Stimulated activated CD4-positive, alpha-beta T cell treated with anti-CD3 and anti-CD28 coated beads, Interleukin-1b, Interleukin-23, amount 100 ng/mL, for 1 hour (primary cell): ENCODE measurements at regions not wholly inside any gene's neighbourhood (a gene's known extent, or its start where the extent isn't known, plus 50 kb on each side); places are given as distances from the start of the nearest gene placed in this dataset.

Experiments
- DNase-seq, 2 donors: peaks; one replicate each; pipeline ENCODE4 v3.0.0-alpha.2; 2020; ENCODE audit warnings: low read depth in 2 of 2

DNA sequence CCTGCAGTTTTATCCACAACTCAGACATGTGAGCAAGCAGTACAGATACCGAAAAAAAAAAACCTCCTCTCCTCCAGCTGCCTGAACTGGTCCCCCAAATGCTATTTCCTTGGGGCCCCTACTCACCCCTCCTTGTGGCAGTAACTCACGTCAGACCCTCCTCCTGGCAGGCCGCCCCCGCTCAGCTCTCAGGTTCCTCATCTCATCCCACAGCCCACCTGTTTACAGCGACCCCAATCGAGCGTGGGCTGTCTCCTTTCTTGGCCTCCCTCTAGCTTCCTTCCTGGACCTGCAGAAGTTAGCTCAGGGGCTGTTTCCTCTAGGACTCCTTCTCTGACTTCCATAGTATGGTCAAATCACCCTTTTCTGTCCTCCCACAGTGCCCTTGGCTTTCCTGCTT lies 455.3 kb downstream of the BCL11B start:
- DNase-seq = no peak

DNA sequence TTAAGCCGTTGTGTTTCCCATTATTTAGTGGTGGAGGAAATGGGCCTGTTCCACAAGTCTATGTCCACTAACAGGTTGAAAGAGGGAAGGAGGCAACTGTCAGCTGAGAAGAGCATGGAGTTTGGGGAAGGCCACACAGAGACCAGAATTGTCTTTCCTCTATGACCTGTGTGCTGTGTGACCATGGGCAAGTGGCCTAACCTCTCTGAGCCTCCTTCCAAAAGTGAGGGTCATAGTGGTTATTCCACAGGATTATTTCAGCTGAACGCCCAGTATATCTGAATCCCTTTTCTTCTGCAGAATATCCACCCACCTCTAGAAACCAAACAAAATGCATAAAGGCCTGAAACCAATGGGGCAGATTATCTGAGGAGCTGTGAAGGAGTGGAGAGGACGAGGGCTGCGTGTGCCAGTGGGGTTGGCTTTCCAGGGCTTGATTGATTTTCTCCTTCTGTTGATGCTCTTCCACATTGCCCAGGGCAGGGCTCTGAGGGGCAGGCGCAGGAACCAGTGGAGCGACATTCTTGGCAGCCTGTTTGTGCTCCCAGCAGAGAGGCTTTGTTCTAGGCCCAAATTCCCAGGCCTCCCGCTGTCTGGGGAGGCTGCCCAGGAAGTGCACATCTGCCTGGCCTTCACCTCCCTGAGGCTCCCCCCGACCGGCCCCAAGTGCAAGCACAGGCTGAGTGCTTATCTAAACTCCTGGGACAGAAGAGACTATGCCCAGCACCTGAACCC lies 452.7 kb downstream of the BCL11B start:
- DNase-seq = no peak

DNA sequence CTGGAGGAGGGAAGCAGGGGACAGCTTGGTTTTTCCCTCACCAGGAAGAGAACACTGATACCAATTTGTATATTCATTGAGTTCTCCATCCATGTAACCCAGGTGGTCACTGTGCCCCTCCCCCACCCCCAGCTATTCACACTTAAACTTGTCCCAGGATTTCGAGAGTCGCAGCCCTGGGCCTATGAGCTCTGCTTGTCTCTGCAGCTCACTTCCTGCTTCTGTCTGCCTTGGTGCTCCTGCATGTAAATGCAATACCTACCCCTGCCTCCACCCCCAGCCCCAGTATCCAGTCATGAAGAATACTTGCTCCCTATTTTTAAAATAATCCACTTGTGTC lies 452.2 kb downstream of the BCL11B start:
- DNase-seq = no peak

DNA sequence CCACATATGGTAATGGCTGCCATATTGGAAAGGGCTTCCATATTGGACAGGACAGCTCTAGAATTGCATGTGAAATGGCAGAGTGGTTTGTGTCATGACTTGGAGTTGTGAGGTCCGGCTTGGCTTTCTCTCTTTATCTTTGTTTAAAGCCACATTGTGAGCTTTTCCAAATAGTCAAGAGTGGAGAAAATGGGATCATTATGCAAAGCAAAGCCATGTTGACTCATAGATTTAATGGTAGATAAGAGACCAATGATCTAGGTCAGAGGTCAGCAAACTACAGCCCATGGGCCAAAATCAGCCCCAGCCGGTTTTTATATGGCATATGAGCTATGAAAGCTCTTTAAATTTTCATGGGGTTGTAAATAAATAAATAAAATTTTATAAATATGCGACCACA lies 449.1 kb downstream of the BCL11B start:
- DNase-seq = no peak

DNA sequence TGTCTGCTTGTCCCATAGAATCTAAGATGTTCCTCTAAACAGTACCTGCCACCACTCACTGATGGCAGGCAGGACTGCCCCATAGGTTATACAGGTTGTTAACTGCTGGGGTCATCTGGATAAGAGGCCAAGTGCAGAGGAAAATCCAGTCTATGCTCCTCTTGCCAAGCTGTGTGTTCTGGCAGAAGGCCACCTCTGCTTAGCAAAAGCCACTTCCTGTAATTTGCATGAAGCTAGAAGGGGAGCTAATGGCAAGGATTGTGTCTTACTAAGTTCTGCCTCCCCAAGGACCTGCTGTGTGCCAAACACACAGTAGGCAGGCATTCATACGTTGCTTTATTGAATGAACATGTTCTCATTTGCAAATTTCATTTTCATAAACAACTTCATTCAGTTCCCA lies 445.4 kb downstream of the BCL11B start:
- no peak for DNase-seq

DNA sequence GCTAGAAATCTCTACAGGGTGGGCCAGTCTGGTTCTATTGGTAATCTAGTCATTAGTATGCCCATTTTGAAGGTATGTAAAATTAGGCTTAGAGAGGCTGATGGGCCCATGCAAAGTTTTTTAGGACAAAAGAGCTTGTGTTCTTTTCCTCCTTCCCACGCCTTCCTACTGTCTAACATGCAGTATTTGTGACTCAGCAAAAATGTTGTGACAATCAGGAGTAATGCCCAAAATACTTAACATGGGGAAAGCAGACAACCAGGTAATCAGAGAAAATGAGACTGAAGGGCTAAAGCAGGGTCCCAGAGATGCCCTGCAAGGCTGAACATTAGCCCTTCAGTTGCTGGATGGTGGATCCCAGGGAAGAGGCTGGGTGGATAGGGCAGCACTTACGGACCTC lies 437.9 kb downstream of the BCL11B start:
- no peak for DNase-seq

DNA sequence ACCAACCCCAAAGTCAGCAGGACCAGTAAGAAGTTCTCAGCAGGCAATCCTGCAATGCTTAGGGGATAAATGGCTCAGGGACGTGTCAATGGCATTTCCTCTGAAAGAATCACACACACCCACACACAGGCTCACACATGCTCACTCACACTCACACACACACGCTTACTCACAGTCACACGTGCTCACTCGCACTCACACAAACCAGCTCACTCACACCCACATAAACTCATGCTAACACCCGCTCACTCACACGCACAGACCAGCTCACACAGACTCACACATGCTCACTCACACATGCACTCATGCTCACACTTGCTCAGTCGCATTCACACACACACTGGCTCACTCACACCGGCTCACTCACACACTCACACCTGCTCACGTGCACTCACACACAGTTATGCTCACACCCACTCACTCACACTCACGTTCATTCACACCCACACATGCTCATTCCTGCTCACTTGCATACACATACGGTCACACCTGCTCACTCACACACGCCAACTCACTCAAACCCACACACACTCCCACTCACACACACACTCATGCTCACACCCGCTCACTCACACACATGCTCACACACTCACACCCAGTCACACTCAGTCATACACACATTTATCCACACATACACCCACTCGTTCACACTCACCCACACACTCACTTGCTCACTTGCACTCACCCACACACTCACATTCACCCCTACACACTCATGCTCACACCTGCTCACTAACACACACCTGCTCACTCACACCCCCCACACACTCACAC lies 436.8 kb downstream of the BCL11B start:
- DNase-seq = no peak

DNA sequence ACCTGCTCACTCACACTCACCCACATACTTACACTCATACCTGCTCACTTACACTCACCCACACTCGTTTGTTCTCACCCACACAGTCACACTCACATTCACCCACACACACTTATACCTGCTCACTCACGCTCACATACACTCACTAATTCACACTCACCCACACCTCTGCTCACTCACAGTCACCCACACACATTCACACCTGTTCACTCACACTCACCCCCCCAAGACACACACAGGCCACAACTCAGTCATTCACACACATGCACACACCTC lies 436.2 kb downstream of the BCL11B start:
- no peak for DNase-seq

DNA sequence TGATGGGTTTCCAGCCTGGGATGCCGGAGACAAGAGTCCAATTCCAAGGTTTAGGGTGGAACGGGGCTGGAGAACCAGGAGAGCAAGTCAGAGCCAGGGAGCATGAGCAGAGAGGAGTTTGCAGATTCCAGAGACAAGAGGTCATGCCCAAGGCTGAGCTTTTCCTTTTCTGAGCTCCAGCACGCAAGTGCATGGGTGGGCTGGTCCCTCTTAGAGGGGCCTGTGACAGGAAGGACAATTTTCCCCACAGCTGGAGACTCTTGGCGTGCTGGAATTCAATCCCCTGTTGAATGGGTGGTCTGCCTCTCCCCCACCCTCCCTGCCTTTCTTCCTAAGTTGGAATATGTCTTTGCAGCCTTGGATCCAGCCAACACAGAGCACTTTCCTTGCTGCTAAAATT lies 431.9 kb downstream of the BCL11B start:
- no peak for DNase-seq

DNA sequence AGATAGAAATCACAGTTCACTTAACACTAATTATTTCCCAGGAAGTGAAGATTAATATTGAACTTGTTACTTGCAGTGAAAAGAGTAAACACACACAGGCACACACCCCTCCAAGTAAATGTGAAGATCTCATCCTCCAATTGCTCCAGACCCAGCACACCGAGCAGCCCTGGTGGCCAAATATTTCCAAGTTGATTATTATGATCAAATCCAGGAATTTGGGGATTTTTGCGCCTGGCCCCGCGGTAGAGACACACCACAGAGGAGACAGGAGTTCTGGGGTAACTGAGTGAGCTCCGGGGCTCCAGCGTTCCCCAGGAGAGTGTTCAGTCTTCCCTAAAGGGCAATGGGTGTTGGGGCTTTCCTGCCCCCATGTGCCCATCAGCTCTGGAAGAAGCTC lies 431.5 kb downstream of the BCL11B start:
- no peak for DNase-seq

DNA sequence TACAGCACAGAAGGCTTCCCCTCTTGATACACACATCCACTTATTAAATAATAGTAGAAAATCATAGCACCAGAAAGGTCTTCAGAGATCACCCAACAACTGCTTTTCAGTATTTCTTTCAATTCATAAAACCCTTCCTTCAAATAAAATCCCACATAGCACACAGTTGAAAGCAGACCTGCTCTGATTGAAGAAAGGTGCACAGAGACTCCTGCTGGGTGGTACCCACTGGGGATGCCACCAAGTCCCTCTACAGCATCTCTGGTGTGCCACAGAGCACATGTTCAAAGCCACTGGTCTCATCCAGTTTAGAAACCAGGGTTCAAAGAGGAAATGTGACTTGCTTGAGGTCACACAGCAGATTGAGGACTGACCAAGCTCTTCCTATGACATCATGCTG lies 427.5 kb downstream of the BCL11B start:
- no peak for DNase-seq

DNA sequence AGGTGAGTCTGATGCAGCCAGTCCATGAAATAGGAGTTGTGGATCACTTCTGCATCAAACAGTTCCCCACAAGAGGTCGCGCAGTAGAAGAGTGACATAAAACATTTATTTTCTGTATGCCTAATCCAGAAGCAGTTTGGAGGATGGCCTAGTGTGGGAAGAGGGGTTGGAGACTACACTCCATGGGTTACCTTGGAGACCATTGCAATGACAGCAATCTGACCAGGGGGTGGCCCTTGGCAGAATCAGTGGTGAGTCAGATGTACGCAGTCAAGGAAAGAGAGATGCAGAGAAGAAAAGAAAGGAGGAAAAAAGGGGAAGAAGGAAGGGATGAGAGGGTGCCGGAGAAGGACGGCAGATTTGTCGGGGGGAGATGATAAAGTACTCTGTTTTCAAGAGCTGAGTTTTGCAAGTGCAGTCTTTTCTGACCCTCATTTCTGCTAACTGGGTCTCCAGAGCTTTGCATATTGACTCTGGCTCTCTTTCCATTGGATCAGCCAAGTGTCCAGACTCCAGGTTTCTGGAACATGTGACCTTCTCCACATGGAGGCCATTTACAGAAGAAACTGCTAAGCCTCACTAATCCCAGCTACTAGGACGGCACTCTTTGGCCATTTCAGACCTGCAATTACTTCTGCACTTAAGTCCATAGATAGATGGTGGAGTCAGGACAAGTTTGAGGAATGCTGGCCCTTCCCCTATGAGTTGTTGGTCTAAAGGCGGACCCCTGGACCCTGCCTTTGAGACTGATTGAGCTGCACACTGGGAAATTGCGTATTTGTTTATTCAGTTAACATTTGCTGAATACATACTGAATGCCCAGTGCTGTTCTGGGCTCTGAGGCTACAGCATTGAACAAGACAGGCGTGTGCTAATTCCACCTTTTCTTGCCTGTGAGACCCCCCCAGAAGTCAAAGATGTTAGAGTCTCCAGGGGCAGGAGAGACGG lies 424.2 kb downstream of the BCL11B start:
- DNase-seq = no peak

DNA sequence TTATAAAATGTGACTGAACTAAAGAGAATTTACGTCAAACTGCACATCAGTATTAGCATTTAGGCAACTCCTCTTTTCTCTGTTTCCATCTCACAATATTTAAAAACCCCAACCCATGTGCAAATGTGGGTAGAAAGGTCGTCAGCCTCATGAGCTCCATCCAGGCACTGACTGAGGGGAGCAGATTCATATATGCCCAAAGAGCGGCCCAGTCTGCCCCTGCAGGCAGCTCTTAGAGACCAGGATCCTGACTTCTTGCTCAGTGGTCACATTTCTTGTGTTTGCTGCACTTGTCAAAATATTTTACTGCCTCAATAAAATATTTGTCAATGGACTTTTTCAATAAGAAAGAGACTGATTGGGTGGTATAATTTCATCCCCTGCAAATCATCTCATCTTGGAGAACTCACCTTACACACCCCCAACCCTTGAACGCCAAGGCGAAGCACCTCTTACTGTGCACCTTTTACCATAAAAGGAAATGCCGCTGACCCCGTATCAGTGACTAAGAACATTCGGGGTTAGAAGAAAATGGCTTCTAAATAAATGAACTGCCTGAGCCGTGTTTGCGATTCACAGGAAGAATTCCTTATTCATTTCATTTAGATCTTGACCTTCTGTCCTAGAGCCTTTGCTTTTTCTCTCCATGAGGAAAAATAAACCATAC lies 418.8 kb downstream of the BCL11B start:
- no peak for DNase-seq

DNA sequence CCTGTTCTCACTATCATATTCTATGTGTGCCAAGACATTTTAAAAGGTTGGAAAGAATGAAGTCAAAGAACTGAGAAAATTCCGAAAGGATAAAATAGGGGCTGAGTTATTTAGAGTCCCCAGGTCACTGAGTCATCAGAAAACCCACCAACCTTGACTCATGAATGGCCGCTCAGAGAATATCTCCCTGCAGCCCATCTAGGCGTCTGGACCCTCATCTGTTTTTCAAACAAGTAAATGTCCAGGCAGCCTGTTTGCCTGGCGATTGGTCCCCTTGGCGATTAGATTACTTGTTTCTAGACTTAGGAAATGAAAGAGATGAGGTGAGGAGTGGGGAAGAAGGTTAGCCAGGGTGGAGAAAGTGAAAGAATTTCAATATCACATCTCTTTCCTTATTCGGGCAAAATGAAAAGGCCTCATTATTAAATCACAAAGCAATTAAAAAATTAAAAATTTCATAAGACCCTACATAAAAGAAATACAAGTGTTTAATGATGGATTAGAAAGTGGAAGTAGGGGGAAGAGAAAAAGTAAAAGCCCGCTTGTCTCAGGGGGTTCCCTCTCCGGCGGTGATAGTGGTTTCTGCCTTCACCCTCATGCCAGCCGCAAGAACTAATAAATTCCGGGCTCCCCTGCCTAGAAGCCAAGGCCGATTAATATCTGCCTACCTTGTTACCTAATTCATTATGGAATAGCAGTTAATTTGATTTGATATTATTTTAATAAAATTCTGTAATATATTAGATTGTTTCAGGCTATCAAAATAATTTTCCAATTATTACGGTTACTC lies 415.9 kb downstream of the BCL11B start:
- DNase-seq = no peak

DNA sequence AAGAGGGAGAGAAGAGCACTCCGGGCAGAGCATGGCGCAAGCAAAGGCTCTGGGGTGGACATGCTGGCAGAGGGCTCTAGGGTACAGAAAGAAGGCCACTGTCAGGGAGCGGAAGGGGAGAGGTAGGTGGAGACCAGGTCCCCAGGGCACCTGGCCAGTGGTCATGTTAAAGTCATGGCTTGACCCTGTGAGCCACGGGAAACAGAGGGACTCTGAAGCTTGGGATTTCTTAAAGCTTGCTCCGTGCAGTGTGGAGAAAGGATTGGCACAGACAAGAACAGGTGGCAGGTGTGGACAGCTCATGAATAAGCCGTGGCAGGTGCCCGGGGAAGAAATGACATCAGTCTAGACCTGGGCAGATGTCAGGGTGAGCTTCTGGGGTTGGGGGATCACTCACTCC lies 413.8 kb downstream of the BCL11B start:
- no peak for DNase-seq

DNA sequence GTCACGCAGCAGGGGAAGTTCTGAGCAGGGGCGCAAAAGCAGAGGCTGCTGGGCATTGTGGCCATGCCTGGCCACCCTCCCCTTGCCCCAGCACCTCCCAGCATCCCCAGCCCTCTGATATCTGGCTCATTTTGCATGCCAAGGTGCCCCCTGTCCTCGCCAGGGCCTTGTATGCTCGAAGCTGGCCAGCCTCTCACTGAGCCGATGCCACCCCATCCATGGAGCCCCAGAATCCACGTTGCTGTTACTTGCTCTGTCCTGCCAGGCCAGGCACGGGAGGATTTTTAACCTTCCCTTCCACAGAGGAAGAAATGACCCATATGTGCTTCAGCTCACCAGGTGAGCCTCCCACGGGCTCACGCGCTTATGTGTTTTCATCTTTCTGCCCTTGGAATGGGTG lies 413.4 kb downstream of the BCL11B start:
- no peak for DNase-seq

DNA sequence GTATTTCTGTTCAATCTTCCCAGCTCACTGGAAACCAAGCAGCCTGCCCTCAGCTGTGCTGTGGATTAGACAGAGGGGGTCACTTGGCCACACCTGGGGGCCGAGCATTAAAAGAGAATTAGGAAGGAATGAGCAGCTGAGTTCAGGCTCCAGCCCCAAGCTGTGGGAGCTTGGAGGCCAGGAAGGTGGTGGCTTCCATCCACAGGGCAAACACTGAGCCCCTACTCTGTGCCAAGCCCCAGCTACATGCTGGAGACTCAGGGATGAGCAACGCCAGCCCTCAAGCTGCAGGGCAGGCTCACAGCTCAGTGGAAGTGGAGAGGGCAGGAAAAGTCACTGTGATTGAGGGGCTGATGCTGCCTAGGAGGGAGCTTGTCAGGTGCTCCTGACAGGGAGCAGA lies 412.7 kb downstream of the BCL11B start:
- no peak for DNase-seq

DNA sequence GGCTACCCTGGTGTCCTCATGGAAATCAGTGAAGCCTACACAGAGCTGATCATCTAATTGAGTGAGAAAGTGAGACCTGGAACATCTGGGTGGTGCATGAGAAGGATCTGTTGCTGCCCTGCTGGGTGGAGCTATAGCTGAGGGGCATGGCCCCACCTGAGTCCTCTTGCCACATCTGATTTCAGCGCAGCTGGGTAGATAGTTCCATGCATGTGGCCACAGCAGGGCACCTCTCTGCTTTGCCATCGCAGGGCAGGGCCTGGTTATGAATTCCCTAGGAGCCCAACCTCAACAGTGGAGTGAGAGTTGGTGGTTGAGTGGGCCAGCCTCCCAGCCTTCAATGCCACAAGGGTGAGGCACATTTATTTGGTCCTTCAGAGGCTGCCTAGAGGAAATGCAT lies 407.8 kb downstream of the BCL11B start:
- DNase-seq = no peak

DNA sequence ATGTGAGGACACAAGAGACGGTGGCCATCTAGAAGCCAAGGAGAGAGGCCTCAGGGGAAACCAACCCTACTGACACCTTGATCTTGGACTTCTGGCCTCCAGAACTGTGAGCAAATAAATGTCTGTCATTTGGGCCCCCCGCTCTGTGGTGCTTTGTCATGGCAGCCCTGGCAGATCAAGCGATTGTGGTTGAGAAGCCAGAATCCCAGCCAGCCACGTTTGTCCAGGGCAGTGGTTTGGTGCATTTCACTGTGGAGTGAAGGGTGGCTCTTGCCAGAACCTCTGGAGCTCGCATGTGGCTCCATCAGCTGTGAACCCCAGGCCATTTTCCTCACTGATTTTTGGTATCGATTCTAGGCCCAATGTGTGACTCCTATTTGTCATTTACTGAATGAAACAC lies 404.9 kb downstream of the BCL11B start:
- no peak for DNase-seq

DNA sequence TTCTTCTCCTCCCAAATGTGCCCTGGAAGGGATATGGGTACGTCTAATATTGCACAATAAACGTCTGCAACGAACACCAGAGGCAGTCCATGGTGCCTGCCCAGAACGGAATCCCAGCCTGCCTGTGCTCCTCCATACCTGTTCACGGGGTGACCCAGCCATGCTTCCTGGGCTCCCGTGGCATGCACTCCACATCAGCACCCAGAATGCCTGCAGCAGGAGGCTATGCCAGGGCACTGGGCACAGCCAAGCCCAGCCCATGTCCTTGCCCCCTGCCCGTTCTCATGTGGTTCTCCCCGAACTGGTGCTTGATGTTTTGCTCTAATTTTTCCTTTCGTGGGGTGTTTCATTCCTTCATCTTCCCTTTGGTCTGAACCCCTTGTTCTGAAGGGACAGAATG lies 404.3 kb downstream of the BCL11B start:
- DNase-seq = no peak

DNA sequence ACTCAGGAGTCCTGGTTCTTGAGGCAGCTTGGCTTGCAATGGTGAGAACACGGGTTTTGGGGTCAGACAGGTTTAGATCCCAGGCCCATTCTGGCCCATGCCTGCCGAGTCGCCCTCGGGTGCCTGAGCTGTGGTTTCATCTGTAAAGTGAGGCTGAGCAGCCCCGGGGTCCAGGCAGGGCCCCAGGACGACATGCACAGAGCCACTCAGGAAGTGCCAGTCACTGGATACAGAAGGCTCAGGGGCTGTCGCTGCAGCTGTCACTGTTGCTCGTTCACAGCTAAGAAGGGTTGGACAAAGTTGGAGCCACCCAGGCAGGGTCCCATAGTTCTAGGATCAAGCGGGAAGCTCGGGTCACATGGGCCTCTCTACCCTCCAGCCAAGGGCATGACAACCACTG lies 403.1 kb downstream of the BCL11B start:
- DNase-seq = no peak

DNA sequence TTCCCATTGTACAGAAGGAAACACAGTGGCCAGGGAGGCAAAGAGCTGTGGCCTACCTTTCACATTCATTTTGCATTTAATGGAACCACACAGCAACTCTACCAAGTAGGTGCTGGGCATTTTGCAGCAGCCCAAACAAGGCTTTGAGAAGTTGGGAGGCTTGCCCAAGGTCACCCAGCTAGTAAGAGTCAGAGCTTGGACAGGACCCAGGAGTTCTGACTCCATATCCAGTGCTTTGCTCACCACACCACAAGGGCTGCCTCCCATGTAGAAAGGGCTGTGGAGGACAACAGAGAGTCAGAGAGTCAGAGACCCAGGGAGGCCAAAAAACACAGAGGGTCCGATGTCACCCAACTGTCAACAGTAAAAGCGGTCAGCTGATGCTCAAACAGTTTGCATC lies 400.2 kb downstream of the BCL11B start:
- no peak for DNase-seq
